ENCODE measurements at regions not wholly inside any gene's neighbourhood (a gene's known extent, or its start where the extent isn't known, plus 50 kb on each side); places are given as distances from the start of the nearest gene placed in this dataset.

DNA sequence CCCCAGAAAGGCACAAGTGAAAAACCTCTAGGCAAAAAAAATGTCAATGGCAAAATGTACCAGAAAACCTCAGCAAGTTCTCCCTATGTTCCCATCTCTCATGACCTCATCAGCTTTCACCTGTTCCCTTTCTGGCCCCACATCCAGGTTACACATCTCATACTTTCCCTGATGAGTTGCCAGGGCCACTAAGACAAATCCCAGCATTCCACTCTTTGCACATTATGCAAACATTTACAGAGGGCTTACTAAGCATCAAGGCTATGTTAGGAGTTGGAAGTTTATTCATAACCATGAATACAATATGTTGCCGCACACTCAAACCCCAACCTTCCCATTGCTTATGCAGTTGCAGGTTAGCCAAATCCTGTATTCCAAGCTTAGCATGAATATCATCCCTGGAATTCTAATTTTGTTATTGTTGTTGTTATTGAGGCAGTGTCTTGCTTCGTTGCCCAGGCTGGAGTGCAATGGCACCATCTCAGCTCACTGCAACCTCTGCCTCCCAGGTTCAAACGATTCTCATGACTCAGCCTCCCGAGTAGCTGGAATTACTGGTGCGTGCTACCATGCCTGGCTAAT, 129.3 kb upstream of the UBE2E2 start (continued):
- TF ChIP-seq, protein P1, sequence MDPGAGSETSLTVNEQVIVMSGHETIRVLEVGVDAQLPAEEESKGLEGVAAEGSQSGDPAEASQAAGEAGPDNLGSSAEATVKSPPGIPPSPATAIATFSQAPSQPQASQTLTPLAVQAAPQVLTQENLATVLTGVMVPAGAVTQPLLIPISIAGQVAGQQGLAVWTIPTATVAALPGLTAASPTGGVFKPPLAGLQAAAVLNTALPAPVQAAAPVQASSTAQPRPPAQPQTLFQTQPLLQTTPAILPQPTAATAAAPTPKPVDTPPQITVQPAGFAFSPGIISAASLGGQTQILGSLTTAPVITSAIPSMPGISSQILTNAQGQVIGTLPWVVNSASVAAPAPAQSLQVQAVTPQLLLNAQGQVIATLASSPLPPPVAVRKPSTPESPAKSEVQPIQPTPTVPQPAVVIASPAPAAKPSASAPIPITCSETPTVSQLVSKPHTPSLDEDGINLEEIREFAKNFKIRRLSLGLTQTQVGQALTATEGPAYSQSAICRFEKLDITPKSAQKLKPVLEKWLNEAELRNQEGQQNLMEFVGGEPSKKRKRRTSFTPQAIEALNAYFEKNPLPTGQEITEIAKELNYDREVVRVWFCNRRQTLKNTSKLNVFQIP (CRISPR knock-in tag; IDR thresholded peaks at IDR 0.05; ENCODE audit: borderline replicate concordance, low read depth), result no peak

DNA sequence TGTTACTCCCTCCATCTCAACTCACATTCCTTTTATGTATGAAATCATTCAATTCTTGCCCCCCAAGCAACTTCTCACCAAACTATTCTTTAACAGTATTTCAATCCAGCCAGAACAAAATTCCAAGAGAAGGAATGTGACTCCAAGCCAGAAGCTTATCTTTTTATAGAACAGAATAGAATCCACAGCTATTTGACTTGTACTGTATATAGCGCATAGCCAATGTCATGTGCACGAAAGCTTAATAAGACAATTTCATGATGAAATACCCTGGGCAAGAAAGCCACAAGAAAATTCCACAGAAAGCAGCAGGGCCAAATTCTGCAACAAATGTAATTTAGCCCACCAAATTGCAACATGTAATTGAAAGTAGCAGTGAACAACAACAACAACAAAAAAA, 127.6 kb upstream of the UBE2E2 start:
- no peak for ATAC-seq
- TF ChIP-seq ISL1 (CRISPR knock-in tag; IDR thresholded peaks at IDR 0.05) (peak; percentile 71), ZFP3 (CRISPR knock-in tag; IDR thresholded peaks at IDR 0.05) (no peak), PPARA (CRISPR knock-in tag; IDR thresholded peaks at IDR 0.05; ENCODE audit: borderline replicate concordance) (no peak), ZNF8 (CRISPR knock-in tag; IDR thresholded peaks at IDR 0.05) (no peak), SNAI2 (CRISPR knock-in tag; IDR thresholded peaks at IDR 0.05) (no peak), ARNTL (CRISPR knock-in tag; IDR thresholded peaks at IDR 0.05; ENCODE audit: borderline replicate concordance, low read depth) (no peak), ESRRG (CRISPR knock-in tag; IDR thresholded peaks at IDR 0.05) (no peak), ZFP30 (CRISPR knock-in tag; IDR thresholded peaks at IDR 0.05) (no peak), RARB (CRISPR knock-in tag; IDR thresholded peaks at IDR 0.05) (no peak)
- TF ChIP-seq, protein P2, sequence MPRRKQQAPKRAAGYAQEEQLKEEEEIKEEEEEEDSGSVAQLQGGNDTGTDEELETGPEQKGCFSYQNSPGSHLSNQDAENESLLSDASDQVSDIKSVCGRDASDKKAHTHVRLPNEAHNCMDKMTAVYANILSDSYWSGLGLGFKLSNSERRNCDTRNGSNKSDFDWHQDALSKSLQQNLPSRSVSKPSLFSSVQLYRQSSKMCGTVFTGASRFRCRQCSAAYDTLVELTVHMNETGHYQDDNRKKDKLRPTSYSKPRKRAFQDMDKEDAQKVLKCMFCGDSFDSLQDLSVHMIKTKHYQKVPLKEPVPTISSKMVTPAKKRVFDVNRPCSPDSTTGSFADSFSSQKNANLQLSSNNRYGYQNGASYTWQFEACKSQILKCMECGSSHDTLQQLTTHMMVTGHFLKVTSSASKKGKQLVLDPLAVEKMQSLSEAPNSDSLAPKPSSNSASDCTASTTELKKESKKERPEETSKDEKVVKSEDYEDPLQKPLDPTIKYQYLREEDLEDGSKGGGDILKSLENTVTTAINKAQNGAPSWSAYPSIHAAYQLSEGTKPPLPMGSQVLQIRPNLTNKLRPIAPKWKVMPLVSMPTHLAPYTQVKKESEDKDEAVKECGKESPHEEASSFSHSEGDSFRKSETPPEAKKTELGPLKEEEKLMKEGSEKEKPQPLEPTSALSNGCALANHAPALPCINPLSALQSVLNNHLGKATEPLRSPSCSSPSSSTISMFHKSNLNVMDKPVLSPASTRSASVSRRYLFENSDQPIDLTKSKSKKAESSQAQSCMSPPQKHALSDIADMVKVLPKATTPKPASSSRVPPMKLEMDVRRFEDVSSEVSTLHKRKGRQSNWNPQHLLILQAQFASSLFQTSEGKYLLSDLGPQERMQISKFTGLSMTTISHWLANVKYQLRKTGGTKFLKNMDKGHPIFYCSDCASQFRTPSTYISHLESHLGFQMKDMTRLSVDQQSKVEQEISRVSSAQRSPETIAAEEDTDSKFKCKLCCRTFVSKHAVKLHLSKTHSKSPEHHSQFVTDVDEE (CRISPR knock-in tag; IDR thresholded peaks at IDR 0.05), result no peak
- TF ChIP-seq, protein P3, sequence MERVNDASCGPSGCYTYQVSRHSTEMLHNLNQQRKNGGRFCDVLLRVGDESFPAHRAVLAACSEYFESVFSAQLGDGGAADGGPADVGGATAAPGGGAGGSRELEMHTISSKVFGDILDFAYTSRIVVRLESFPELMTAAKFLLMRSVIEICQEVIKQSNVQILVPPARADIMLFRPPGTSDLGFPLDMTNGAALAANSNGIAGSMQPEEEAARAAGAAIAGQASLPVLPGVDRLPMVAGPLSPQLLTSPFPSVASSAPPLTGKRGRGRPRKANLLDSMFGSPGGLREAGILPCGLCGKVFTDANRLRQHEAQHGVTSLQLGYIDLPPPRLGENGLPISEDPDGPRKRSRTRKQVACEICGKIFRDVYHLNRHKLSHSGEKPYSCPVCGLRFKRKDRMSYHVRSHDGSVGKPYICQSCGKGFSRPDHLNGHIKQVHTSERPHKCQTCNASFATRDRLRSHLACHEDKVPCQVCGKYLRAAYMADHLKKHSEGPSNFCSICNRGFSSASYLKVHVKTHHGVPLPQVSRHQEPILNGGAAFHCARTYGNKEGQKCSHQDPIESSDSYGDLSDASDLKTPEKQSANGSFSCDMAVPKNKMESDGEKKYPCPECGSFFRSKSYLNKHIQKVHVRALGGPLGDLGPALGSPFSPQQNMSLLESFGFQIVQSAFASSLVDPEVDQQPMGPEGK (CRISPR knock-in tag; IDR thresholded peaks at IDR 0.05; ENCODE audit: borderline replicate concordance), result 0 out of 2 replicates have a peak, but pooled peaks have one; percentile 55

DNA sequence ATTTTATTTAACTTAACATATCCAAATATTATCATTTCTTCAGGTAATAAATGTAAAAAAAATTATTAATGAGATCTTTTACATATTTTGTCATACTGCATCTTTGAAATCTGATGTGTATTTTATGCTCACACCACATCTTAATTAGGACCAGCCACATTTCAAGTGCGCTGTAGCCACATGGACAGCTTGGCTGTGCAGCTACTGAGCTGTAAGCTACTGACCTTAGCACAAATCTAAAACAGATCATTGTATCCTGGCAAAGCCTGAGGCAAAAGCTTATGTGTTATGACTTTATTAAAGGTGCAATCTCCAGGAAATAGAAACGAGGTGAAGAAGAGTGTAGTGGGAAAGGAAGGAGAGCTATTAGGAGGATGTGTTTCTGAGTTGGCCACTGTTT, 126.7 kb upstream of the UBE2E2 start:
- TF ChIP-seq TCF4 (CRISPR knock-in tag; IDR thresholded peaks at IDR 0.05; ENCODE audit: borderline replicate concordance), result no peak
- no peak for ATAC-seq

DNA sequence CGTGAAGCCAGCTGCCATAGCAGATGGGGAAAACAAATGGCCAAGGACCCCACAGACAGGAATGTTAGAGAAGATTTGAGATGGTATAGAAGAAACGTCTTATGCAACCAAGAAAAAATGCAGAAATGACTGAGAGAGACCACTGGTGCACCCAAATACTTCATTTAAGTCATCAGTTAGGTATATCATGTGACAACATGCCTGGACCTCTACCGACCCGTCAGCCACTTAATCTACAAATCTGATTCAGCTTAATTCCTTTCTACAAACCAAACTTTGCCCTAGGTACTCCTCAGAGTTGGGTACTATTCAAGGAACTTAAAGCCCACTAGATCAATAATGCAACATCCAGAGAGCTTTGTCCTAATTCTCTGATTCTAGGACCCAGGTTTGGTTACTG, 126.0 kb upstream of the UBE2E2 start:
- ATAC-seq, result no peak
- TF ChIP-seq, protein P4, sequence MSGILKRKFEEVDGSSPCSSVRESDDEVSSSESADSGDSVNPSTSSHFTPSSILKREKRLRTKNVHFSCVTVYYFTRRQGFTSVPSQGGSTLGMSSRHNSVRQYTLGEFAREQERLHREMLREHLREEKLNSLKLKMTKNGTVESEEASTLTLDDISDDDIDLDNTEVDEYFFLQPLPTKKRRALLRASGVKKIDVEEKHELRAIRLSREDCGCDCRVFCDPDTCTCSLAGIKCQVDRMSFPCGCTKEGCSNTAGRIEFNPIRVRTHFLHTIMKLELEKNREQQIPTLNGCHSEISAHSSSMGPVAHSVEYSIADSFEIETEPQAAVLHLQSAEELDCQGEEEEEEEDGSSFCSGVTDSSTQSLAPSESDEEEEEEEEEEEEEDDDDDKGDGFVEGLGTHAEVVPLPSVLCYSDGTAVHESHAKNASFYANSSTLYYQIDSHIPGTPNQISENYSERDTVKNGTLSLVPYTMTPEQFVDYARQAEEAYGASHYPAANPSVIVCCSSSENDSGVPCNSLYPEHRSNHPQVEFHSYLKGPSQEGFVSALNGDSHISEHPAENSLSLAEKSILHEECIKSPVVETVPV (CRISPR knock-in tag; IDR thresholded peaks at IDR 0.05), result no peak
- TF ChIP-seq ZNF70 (CRISPR knock-in tag; IDR thresholded peaks at IDR 0.05) (no peak), OSR1 (CRISPR knock-in tag; IDR thresholded peaks at IDR 0.05) (no peak), TCF4 (CRISPR knock-in tag; IDR thresholded peaks at IDR 0.05; ENCODE audit: borderline replicate concordance) (no peak), BACH2 (CRISPR knock-in tag; IDR thresholded peaks at IDR 0.05; ENCODE audit: borderline replicate concordance) (no peak), RARB (CRISPR knock-in tag; IDR thresholded peaks at IDR 0.05) (no peak), GLIS3 (CRISPR knock-in tag; IDR thresholded peaks at IDR 0.05) (no peak), SNAI2 (CRISPR knock-in tag; IDR thresholded peaks at IDR 0.05) (no peak), PPARA (CRISPR knock-in tag; IDR thresholded peaks at IDR 0.05; ENCODE audit: borderline replicate concordance) (no peak), ZNF565 (CRISPR knock-in tag; conservative IDR thresholded peaks at IDR 0.05; ENCODE audit: low read depth) (no peak), TOX (CRISPR knock-in tag; IDR thresholded peaks at IDR 0.05; ENCODE audit: borderline replicate concordance) (no peak), ZFP3 (CRISPR knock-in tag; IDR thresholded peaks at IDR 0.05) (no peak), CSDC2 (CRISPR knock-in tag; IDR thresholded peaks at IDR 0.05) (no peak), ARNTL (CRISPR knock-in tag; IDR thresholded peaks at IDR 0.05; ENCODE audit: borderline replicate concordance, low read depth) (no peak)
- TF ChIP-seq, protein P2 (CRISPR knock-in tag; IDR thresholded peaks at IDR 0.05), result no peak

Measured in SK-N-SH treated with all-trans-retinoic acid at 6 μM for 48 hours (cell line).